Panc1 (cell line): ENCODE measurements at regions not wholly inside any gene's neighbourhood (a gene's known extent, or its start where the extent isn't known, plus 50 kb on each side); places are given as distances from the start of the nearest gene placed in this dataset.

Experiments
- CTCF ChIP-seq: fragments of 450-650 bp; IDR thresholded peaks from 2 replicates; pipeline ENCODE4 v1.5.1; 2017; ENCODE audit warnings: mild to moderate bottlenecking
- POLR2AphosphoS5 ChIP-seq: IDR thresholded peaks from 2 replicates; pipeline ENCODE4 v1.6.1; 2012; ENCODE audit warnings: mild to moderate bottlenecking, low read depth, low read length, moderate library complexity
- REST ChIP-seq, 2 experiments: IDR thresholded peaks; 2 replicates each; pipeline ENCODE4 v1.6.1; 2011 to 2012; ENCODE audit warnings: low read depth in 2 of 2, control low read depth in 1 of 2, low read length in 1 of 2, mild to moderate bottlenecking in 1 of 2, moderate library complexity in 1 of 2; ENCODE audit not compliant: insufficient read depth in 1 of 2
- SIN3A ChIP-seq: IDR thresholded peaks from 2 replicates; pipeline ENCODE4 v1.6.1; 2012; ENCODE audit warnings: low read depth, mild to moderate bottlenecking, low read length, moderate library complexity, borderline replicate concordance; ENCODE audit not compliant: insufficient read depth
- TCF7L2 ChIP-seq: IDR thresholded peaks from 2 replicates; pipeline ENCODE4 v1.6.1; 2011; ENCODE audit warnings: mild to moderate bottlenecking, low read depth, low read length, inconsistent platforms

GRCh38 chr10:3699916-3700315 lies 85.1 kb downstream of the KLF6 start:
- TF ChIP-seq CTCF (no peak), POLR2AphosphoS5 (no peak), TCF7L2 (no peak), REST (IDR thresholded peaks at IDR 0.05; ENCODE audit: insufficient read depth in 1 of 2, low read depth in 2 of 2, low read length in 1 of 2) (no peak), SIN3A (no peak)
